ENCODE measurements at regions not wholly inside any gene's neighbourhood (a gene's known extent, or its start where the extent isn't known, plus 50 kb on each side); places are given as distances from the start of the nearest gene placed in this dataset.

DNA sequence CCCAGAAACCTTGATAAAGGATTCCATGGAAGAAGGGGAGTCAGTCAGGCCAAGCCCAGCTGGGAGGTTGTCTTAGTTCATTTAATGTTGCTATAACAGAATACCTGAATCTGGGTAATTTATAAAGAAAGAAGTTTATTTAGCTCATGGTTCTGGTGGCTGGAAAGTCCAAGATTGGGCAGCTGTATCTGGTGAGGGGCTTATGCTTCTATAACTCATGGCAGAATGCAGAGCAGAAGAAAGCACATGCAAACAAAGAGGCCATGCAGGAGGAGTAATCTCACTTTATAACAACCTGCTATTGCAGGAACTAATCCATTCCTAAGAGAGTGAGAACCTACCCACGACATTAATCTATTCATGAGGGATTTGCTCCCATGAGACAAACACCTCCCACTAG is 54.2 kb upstream of the ANKRD1 start:
- DNase-seq: no peak
- H3K4me3 Mint-ChIP-seq: no peak overlapping the region
- H3K36me3 Mint-ChIP-seq (ENCODE audit: insufficient read depth): no peaks in the 10 kb centered on the region
- no peaks in the 10 kb centered on the region for H3K9me3 Mint-ChIP-seq
- H3K4me1 Mint-ChIP-seq (ENCODE audit: low read depth): peaks cover 1% of the 10 kb centered on the region
- H3K27me3 Mint-ChIP-seq (ENCODE audit: low read depth): peaks cover 4% of the 10 kb centered on the region
- no peak for ATAC-seq

DNA sequence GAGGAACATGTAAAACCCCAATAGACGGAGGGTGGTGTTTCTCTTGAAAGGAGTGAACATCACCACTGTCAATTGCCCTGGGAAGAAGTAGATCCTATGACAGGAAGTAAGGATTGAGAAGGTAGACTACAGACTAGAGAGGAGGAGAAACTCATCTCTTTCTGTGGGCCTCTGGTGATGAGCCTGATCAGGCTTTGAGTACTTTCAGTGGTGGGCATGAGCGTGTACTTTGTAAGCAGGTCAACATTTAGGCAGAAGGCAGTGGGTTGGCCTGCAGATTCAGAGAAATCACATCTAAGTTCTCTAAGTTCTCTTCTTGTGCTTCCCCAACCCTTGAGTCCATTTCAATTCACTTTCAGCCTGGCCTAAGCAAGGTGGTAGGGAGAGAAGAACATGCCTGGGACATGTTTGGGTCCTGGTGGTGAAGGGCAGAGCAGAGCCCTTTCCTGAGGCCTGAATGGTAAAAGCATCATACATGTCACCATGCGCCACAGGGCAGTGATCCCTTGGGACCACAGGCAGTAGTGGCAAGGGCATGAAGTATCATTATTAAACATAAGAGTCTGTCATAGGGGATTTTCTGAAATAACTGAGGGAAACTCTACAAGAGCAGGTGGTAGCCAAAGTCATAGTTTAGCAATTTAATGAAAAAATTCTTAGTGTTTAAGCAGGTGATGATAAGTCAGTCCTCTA is 56.4 kb upstream of the ANKRD1 start:
- no peaks in the 10 kb centered on the region for H3K36me3 Mint-ChIP-seq (ENCODE audit: insufficient read depth)
- no peaks in the 10 kb centered on the region for H3K27me3 Mint-ChIP-seq (ENCODE audit: low read depth)
- ATAC-seq (no peak), DNase-seq (no peak)
- H3K4me1 Mint-ChIP-seq (ENCODE audit: low read depth): peaks cover 1% of the 10 kb centered on the region
- no peak overlapping the region for H3K4me3 Mint-ChIP-seq
- H3K9me3 Mint-ChIP-seq: no peaks in the 10 kb centered on the region

DNA sequence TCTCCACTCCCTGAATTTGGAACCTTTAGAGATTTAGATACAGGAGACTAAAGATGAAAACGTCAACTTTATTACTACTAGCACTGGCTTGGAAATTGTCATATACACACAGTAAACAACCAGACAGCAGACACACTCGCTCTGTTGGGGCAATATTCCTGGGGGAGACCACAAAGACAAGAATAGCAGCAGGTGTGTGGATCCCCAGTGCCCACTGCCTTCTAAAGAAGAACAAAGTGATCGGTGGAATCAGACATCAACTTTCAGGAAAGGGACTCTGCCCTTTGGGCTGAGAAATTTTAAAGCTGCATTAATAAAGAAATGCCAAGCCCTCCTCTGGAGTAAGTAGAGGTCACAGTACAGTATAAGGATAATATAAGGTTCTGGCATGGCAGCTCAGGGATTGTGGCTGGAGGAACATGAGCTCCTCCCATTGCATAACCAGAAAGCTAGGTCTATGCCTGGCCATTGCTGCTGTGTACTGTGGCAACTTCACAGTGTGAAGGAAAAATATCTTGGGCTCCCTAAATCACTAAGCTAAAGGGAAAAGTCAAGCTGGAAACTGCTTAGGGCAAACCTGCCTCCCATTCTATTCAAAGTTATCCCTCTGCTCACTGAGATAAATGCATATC is 57.1 kb upstream of the ANKRD1 start:
- Mint-ChIP-seq H3K27me3 (ENCODE audit: low read depth) (peaks cover 3% of the 10 kb centered on the region), H3K4me3 (no peak overlapping the region), H3K9me3 (no peaks in the 10 kb centered on the region), H3K36me3 (ENCODE audit: insufficient read depth) (no peaks in the 10 kb centered on the region), H3K4me1 (ENCODE audit: low read depth) (peaks cover 1% of the 10 kb centered on the region)
- DNase-seq: no peak
- ATAC-seq: no peak

DNA sequence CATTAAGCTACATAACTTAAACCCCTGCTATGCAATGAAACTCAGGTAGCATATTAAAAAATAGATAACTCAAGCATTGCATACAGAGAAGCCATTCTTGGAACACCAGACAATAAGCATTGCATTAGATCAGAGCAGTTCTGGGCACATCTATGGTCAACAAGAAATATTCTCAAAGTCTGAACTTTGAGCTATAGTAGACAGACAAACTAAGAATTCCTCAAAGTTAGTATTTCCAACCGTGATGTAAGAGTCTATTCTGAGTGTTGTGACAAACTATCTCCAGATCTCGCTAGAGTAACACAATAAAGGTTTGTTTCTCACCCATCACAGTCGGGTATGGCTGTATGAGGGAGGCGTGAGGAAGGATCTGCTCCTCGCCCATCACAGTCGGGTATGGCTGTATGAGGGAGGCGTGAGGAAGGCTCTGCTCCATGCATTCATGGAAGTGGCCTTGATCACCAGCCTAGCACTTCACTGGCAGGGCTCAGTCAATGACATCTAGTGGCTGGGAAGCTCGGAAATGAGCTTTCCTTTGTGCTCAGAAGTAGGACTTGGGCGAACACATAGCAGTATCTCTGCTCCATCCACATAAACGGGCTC is 61.6 kb upstream of the ANKRD1 start:
- Mint-ChIP-seq H3K36me3 (ENCODE audit: insufficient read depth) (no peaks in the 10 kb centered on the region), H3K4me3 (no peak overlapping the region), H3K27me3 (ENCODE audit: low read depth) (peaks cover 3% of the 10 kb centered on the region), H3K9me3 (no peaks in the 10 kb centered on the region), H3K4me1 (ENCODE audit: low read depth) (peaks cover 1% of the 10 kb centered on the region)
- no peak for ATAC-seq
- no peak for DNase-seq

DNA sequence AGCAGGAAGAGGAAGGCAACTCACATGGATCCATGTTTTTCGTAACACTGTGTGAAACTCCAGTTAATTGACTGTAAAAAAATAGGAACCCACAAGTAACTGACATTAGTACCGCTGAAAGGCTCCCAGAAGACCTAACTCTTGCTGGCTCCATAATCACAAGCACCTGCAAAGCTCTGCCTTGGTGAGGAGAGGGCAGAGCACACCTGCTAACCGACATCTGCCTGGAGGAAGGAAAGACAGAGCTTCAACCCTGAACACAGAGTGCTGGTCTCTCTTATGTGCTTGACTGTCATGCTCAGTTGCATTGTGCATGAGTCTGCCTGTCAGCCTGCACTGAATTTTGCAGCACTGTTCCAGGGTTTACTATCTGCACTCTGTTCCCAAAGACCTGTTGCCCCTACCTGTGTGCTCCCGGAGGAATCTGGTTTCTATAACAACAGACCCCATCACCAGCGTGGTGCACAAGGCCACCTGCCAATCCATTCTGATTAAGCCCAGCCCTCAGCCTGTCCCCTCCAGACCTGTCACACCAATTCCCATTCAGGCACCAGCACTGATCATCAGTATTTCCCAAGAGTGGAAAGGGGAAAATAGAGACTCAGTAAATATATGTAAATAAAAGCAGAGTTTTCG is 63.1 kb upstream of the ANKRD1 start:
- Mint-ChIP-seq H3K9me3 (no peaks in the 10 kb centered on the region), H3K4me1 (ENCODE audit: low read depth) (no peaks in the 10 kb centered on the region), H3K4me3 (no peak overlapping the region), H3K27me3 (ENCODE audit: low read depth) (peaks cover 3% of the 10 kb centered on the region), H3K36me3 (ENCODE audit: insufficient read depth) (no peaks in the 10 kb centered on the region)
- ATAC-seq: no peak
- DNase-seq: no peak

DNA sequence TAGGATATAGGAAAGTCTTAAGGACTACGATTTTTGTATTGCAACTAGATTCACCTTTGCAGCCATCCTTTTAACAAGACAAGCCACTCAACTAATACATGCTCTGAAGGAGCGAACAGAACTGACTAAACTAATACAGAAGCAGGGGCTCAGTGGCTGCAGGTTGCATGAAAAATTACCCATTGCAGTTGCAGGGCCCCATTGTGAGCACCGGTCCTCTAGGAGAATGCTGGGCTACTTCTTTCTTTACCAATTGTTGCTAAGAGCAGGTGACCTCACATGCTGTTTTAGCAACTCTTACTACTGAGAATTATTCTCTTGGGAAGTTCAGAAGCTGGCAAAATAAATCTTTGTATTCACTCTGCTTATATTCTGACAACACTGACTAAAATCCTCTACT is 64.0 kb upstream of the ANKRD1 start:
- Mint-ChIP-seq H3K9me3 (no peaks in the 10 kb centered on the region), H3K4me3 (no peak overlapping the region), H3K27me3 (ENCODE audit: low read depth) (peaks cover 3% of the 10 kb centered on the region), H3K36me3 (ENCODE audit: insufficient read depth) (no peaks in the 10 kb centered on the region), H3K4me1 (ENCODE audit: low read depth) (no peaks in the 10 kb centered on the region)
- no peak for ATAC-seq
- DNase-seq: no peak

DNA sequence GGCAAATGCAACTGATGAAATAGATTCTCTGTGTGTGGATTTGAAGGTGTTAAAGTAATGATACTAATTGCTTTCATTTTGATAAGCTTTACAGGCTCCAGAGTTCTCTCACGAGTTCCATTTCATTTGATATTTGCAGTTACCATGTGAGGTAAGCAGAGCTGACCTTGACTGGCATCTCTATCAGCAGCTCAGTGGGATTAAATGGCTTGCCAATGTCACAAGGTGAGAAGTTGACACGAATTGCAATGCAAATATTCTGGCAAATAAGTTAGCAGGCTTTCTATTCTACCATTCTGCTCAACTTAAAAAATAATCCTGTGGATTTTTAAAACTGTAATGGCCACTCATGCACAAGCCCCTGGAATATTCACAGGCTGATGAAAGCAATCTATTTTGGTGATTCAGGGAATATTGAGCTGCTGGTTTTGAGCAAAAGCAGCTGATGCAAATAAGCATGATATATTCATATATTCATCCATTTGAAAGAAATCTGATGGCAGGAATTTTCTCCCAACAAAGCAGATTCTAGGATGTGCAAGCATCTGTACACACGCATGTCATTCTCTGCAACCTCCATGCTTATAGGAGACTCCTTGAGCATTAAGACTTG is 64.5 kb upstream of the ANKRD1 start:
- ATAC-seq (no peak), DNase-seq (no peak)
- Mint-ChIP-seq H3K4me1 (ENCODE audit: low read depth) (no peaks in the 10 kb centered on the region), H3K36me3 (ENCODE audit: insufficient read depth) (no peaks in the 10 kb centered on the region), H3K27me3 (ENCODE audit: low read depth) (peaks cover 3% of the 10 kb centered on the region), H3K9me3 (no peaks in the 10 kb centered on the region), H3K4me3 (no peak overlapping the region)

DNA sequence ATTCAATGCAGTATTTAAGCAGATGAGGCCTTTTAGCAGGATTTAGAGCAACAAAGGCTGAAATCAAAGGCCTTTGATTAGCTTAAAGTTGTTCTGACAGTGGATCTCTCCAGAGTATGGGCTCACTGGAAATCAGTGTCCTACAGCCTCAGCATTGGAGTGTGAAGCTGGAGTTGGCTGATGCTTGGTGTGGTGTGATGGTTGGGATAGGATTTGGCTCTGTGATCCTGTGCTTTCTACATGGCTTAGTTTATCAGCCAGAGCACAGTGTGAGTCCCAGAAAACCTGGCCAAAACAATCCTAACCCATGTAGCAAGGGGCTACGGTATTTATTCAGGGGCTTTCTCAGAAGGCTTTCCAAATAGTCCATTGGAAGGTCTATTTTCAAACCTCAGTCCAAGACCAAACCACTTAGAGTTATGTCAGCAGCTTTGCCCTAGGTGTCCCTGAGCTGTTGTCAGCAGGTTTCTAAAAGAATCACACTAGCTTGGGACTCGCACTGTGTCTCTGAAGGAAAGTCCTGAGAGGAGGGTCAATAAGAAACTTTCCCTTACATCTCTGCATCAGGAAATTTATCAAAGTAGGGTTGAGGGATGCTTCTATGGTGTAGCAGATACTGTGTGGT is 65.4 kb upstream of the ANKRD1 start:
- no peaks in the 10 kb centered on the region for H3K4me1 Mint-ChIP-seq (ENCODE audit: low read depth)
- H3K9me3 Mint-ChIP-seq: no peaks in the 10 kb centered on the region
- peaks cover 3% of the 10 kb centered on the region for H3K27me3 Mint-ChIP-seq (ENCODE audit: low read depth)
- DNase-seq (no peak), ATAC-seq (no peak)
- no peak overlapping the region for H3K4me3 Mint-ChIP-seq
- H3K36me3 Mint-ChIP-seq (ENCODE audit: insufficient read depth): no peaks in the 10 kb centered on the region

DNA sequence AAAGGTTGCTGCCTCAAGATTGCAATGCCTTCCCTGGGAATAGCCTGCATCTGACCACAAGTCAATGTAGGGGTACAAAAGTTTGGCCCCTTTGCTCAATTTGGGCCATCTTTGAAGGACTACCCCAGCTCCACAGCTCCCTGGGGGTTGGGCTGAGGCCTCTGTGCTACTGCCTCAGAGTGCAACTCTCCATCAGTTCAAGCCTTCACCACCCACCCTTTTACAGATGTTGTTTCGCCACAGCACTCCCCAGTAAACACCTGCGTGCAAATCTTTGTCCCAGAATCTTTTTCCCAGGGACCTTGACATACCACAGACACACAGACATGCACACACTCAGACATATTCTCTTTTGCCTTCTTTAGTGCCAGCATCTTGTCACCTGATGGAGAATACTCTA is 66.0 kb upstream of the ANKRD1 start:
- no peaks in the 10 kb centered on the region for H3K36me3 Mint-ChIP-seq (ENCODE audit: insufficient read depth)
- H3K9me3 Mint-ChIP-seq: no peaks in the 10 kb centered on the region
- H3K4me3 Mint-ChIP-seq: no peak overlapping the region
- ATAC-seq: no peak
- DNase-seq: no peak
- no peaks in the 10 kb centered on the region for H3K4me1 Mint-ChIP-seq (ENCODE audit: low read depth)
- peaks cover 3% of the 10 kb centered on the region for H3K27me3 Mint-ChIP-seq (ENCODE audit: low read depth)

DNA sequence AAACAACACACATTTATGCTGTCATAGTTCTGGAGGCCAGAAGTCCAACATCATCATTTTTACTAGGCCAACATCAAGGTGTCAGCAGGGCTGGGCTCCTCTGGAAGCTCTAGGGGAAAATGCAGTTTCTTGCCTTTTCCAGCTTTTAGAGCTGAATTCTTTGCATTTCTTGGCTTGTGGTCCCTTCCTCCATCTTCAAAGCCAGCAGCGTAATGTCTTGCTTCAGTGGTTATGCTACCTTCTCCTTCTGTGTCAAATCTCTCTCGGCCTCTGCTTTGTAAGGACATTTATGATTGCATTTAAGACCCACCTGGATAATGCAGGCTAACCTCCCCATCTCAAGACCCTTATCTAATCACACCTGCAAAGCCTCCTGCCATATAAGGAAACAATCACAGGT is 66.5 kb upstream of the ANKRD1 start:
- Mint-ChIP-seq H3K4me3 (no peak overlapping the region), H3K4me1 (ENCODE audit: low read depth) (no peaks in the 10 kb centered on the region), H3K36me3 (ENCODE audit: insufficient read depth) (no peaks in the 10 kb centered on the region), H3K9me3 (no peaks in the 10 kb centered on the region), H3K27me3 (ENCODE audit: low read depth) (peaks cover 3% of the 10 kb centered on the region)
- DNase-seq (no peak), ATAC-seq (no peak)

DNA sequence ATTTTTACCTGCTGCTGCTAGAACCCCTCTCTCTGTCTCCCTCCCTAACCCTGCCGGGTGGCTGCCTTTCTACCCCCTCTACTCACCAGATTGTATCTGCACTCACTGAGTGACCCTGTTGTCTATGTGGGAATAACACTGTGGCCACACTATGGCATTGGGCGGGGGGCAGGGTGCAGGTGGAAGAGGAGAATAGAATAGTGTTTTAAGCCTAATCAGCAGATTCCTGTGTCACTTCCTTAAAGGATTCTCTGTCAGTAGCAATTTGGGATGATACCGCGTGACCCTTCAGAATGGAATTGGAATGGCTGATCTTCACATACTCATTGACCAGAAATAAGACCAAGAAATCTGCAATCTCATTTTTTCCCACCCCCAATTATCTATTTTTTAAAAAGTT is 67.1 kb upstream of the ANKRD1 start:
- H3K9me3 Mint-ChIP-seq: no peaks in the 10 kb centered on the region
- no peak overlapping the region for H3K4me3 Mint-ChIP-seq
- DNase-seq: no peak
- no peaks in the 10 kb centered on the region for H3K36me3 Mint-ChIP-seq (ENCODE audit: insufficient read depth)
- H3K27me3 Mint-ChIP-seq (ENCODE audit: low read depth): no peaks in the 10 kb centered on the region
- H3K4me1 Mint-ChIP-seq (ENCODE audit: low read depth): peaks cover 1% of the 10 kb centered on the region
- no peak for ATAC-seq

DNA sequence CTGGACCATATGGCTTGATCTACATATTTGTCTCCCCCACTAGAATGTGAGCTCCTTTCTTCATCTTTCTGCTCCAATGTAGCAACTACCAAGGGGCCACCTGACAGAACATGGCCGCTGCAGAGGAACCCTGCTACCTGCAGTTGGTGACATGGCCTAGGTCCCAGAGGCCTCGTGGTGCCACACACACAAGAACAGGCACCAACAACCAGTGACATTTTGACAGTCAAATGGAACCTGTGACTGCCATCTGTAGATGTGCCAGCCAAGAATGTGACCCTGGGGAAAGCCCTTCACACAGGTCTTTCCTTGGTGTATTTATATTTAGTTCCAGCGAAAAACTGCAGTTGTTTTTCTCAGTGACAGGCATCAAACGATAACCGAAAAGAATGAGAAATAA is 67.9 kb upstream of the ANKRD1 start:
- Mint-ChIP-seq H3K9me3 (no peaks in the 10 kb centered on the region), H3K27me3 (ENCODE audit: low read depth) (no peaks in the 10 kb centered on the region), H3K4me3 (no peak overlapping the region), H3K36me3 (ENCODE audit: insufficient read depth) (no peaks in the 10 kb centered on the region), H3K4me1 (ENCODE audit: low read depth) (peaks cover 6% of the 10 kb centered on the region)
- DNase-seq (no peak), ATAC-seq (no peak)

DNA sequence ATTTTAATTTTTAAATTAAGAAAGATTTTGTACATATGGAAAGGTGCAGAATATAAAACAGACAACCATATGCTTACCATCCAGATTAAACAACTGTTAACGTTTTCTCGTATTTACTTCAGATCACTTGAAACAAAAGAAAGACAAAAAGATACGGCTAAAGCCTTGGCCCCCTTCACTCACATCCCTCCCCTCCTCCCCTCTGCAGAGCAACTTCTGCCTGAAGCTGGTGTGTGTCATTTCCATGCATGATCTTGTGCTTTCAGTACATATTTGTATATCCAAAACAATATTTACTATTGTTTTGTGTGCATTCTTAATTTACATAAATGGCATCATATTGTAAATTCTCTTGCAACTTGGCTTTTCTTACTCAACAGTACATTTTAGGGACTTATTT is 68.5 kb upstream of the ANKRD1 start:
- ATAC-seq (no peak), DNase-seq (no peak)
- no peak overlapping the region for H3K4me3 Mint-ChIP-seq
- peaks cover 7% of the 10 kb centered on the region for H3K4me1 Mint-ChIP-seq (ENCODE audit: low read depth)
- no peaks in the 10 kb centered on the region for H3K9me3 Mint-ChIP-seq
- no peaks in the 10 kb centered on the region for H3K36me3 Mint-ChIP-seq (ENCODE audit: insufficient read depth)
- no peaks in the 10 kb centered on the region for H3K27me3 Mint-ChIP-seq (ENCODE audit: low read depth)

DNA sequence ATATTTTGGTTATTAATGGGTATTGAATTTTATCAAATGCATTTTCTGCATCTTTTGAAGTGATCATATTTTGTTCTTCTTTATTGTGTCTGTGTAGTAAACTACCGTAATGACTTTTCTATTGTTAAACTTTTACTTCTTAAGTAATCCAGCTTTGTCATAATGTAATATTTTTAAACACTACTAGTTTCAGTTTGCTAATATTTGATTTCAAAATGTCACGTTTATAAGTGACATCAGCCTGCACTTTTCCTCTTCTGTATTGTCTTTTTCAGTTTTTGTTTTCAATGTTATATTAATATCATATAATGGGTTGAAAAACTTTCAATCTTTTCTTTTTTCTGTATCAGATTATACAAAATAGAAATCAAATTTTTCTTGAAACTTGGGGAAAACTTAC is 71.6 kb upstream of the ANKRD1 start:
- ATAC-seq: no peak
- no peak for DNase-seq
- H3K4me1 Mint-ChIP-seq (ENCODE audit: low read depth): peaks cover 7% of the 10 kb centered on the region
- no peaks in the 10 kb centered on the region for H3K36me3 Mint-ChIP-seq (ENCODE audit: insufficient read depth)
- no peaks in the 10 kb centered on the region for H3K9me3 Mint-ChIP-seq
- H3K27me3 Mint-ChIP-seq (ENCODE audit: low read depth): peaks cover 4% of the 10 kb centered on the region
- no peak overlapping the region for H3K4me3 Mint-ChIP-seq

All from activated T-cell treated with anti-CD3 and anti-CD28 coated beads, Interleukin-2, amount 50 U/mL, for 4 hours (primary cell).